ENCODE measurements at regions not wholly inside any gene's neighbourhood (a gene's known extent, or its start where the extent isn't known, plus 50 kb on each side); places are given as distances from the start of the nearest gene placed in this dataset.

- TF ChIP-seq CTCF (IDR thresholded peaks at IDR 0.05) (no peak), SMC3 (IDR thresholded peaks at IDR 0.05) (no peak), POLR2A (IDR thresholded peaks at IDR 0.05; ENCODE audit: low read length) (no peak), EP300 (IDR thresholded peaks at IDR 0.05) (no peak), RARB (CRISPR knock-in tag; IDR thresholded peaks at IDR 0.05) (no peak), HEYL (CRISPR knock-in tag; IDR thresholded peaks at IDR 0.05) (no peak), RCOR1 (IDR thresholded peaks at IDR 0.05; ENCODE audit: low read depth, low read length) (no peak), JUN (IDR thresholded peaks at IDR 0.05) (no peak)
- TF ChIP-seq, protein P1, sequence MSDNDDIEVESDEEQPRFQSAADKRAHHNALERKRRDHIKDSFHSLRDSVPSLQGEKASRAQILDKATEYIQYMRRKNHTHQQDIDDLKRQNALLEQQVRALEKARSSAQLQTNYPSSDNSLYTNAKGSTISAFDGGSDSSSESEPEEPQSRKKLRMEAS (IDR thresholded peaks at IDR 0.05): no peak
- TF ChIP-seq, protein P2, sequence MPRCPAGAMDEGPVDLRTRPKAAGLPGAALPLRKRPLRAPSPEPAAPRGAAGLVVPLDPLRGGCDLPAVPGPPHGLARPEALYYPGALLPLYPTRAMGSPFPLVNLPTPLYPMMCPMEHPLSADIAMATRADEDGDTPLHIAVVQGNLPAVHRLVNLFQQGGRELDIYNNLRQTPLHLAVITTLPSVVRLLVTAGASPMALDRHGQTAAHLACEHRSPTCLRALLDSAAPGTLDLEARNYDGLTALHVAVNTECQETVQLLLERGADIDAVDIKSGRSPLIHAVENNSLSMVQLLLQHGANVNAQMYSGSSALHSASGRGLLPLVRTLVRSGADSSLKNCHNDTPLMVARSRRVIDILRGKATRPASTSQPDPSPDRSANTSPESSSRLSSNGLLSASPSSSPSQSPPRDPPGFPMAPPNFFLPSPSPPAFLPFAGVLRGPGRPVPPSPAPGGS (IDR thresholded peaks at IDR 0.05): no peak
Measured at GRCh38 chr15:37208146-37209040, 108.0 kb upstream of the MEIS2 start.

Measured in A549 (cell line).